H1 (cell line): ENCODE measurements at regions not wholly inside any gene's neighbourhood (a gene's known extent, or its start where the extent isn't known, plus 50 kb on each side); places are given as distances from the start of the nearest gene placed in this dataset.
A peak's percentile ranks its signal among the peaks of the same experiment; 100 is the strongest.

Experiments
- CTCF ChIA-PET: fragments of 300-600 bp; sonication (Branson Sonifier 250); formaldehyde crosslinking; loops from one replicate; lab custom pipeline; 2021; ENCODE audit not compliant: partially characterized antibody; lab: Charles Lee
- POLR2A ChIA-PET: fragments of 300-600 bp; sonication (Branson Sonifier 250); formaldehyde crosslinking; loops from one replicate; lab custom pipeline; 2021; ENCODE audit warnings: inconsistent platforms; ENCODE audit not compliant: partially characterized antibody; lab: Charles Lee
- DNase-seq, 2 experiments: peaks; one replicate each; pipeline versions ENCODE4 v3.0.0 to v3.0.0-alpha.2; 2010 to 2022; ENCODE audit warnings: low spot score in 2 of 2, low read depth in 1 of 2, mixed read lengths in 1 of 2
- FAIRE-seq: peaks from 2 replicates; lab custom pipeline; 2011; peaks lifted over from hg19 to GRCh38; lab: Jason Lieb, UNC
- H2AFZ ChIP-seq: 2 replicates; pipeline ENCODE4 v1.8.1; 2012; ENCODE audit warnings: low read length, inconsistent platforms
- H2AK5ac ChIP-seq: 2 replicates; pipeline ENCODE4 v1.6.1; 2013; ENCODE audit warnings: low read depth, low read length
- H2BK120ac ChIP-seq: replicated peaks from 2 replicates; pipeline ENCODE3; 2013; ENCODE audit warnings: low read depth, low read length, inconsistent platforms
- H2BK12ac ChIP-seq: 2 replicates; pipeline ENCODE4 v1.6.1; 2013; ENCODE audit warnings: low read depth, low read length
- H2BK15ac ChIP-seq: 2 replicates; pipeline ENCODE4 v1.6.1; 2013; ENCODE audit warnings: low read length
- H2BK20ac ChIP-seq: 2 replicates; pipeline ENCODE4 v1.6.1; 2013; ENCODE audit warnings: low read length
- H2BK5ac ChIP-seq: 2 replicates; pipeline ENCODE4 v1.6.1; 2013; ENCODE audit warnings: low read depth, low read length
- H3K14ac ChIP-seq: 2 replicates; pipeline ENCODE4 v1.6.1; 2013; ENCODE audit warnings: inconsistent platforms; ENCODE audit not compliant: insufficient read length
- H3K18ac ChIP-seq: 2 replicates; pipeline ENCODE4 v1.6.1; 2013; ENCODE audit warnings: low read length; ENCODE audit errors: extremely low read depth
- H3K23ac ChIP-seq: 2 replicates; pipeline ENCODE4 v1.6.1; 2013; ENCODE audit warnings: inconsistent platforms; ENCODE audit not compliant: insufficient read length
- H3K23me2 ChIP-seq: 2 replicates; pipeline ENCODE4 v1.6.1; 2013; ENCODE audit warnings: low read depth, low read length
- H3K27ac ChIP-seq: 2 replicates; pipeline ENCODE4 v1.6.1; 2011; ENCODE audit warnings: low read depth, low read length, inconsistent platforms
- H3K27me3 ChIP-seq, 4 experiments: replicated peaks in 1 of 4; 1 replicate in 1 of 4; 2 replicates in 3 of 4; pipeline versions ENCODE4 v1.6.1 to v1.8.1; 2011 to 2013; ENCODE audit warnings: low read length in 3 of 4, mild to moderate bottlenecking in 3 of 4, inconsistent platforms in 2 of 4, mixed read lengths in 2 of 4, moderate library complexity in 1 of 4; ENCODE audit not compliant: control insufficient read depth in 3 of 4, insufficient read depth in 3 of 4; ENCODE audit errors: extremely low read depth in 1 of 4
- H3K36me3 ChIP-seq, 4 experiments: 2 replicates each; pipeline versions ENCODE4 v1.6.1 to v1.8.1; 2011 to 2013; ENCODE audit warnings: mild to moderate bottlenecking in 4 of 4, low read length in 3 of 4, moderate library complexity in 2 of 4, control low read depth in 1 of 4, inconsistent platforms in 1 of 4; ENCODE audit not compliant: insufficient read depth in 4 of 4, control insufficient read depth in 2 of 4
- H3K4ac ChIP-seq: replicated peaks from 2 replicates; pipeline ENCODE3; 2013; ENCODE audit warnings: low read length, low read depth, mixed read lengths, inconsistent platforms; ENCODE audit not compliant: insufficient read length
- H3K4me1 ChIP-seq, 4 experiments: replicated peaks in 1 of 4; 1 replicate in 1 of 4; 2 replicates in 3 of 4; pipeline versions ENCODE4 v1.6.1 to v1.8.1; 2011 to 2013; ENCODE audit warnings: low read length in 3 of 4, inconsistent platforms in 2 of 4, mixed read lengths in 1 of 4; ENCODE audit not compliant: insufficient read depth in 4 of 4, control insufficient read depth in 3 of 4
- H3K4me2 ChIP-seq, 2 experiments: 2 replicates each; pipeline versions ENCODE4 v1.6.1 to v1.8.1; 2011 to 2013; ENCODE audit warnings: low read depth in 2 of 2, low read length in 2 of 2, control low read depth in 1 of 2, inconsistent platforms in 1 of 2, mild to moderate bottlenecking in 1 of 2; ENCODE audit not compliant: insufficient read depth in 1 of 2
- H3K4me3 ChIP-seq, 4 experiments: fragments of 200-600, 300-600 bp in 1 of 4; sonication (generic), shearing (Covaris generic), sonication (Bioruptor Twin) in 1 of 4; 2 replicates each; pipeline versions ENCODE4 v1.5.1 to v1.8.1; 2011 to 2016; ENCODE audit warnings: low read length in 4 of 4, low read depth in 3 of 4, control low read depth in 2 of 4, inconsistent platforms in 2 of 4, mild to moderate bottlenecking in 2 of 4, mixed read lengths in 1 of 4, moderate library complexity in 1 of 4; ENCODE audit not compliant: insufficient read depth in 2 of 4; ENCODE audit errors: extremely low read depth in 1 of 4
- H3K56ac ChIP-seq: replicated peaks from 2 replicates; pipeline ENCODE3; 2013; ENCODE audit warnings: low read depth, mild to moderate bottlenecking, mixed read lengths, low read length, inconsistent platforms; ENCODE audit not compliant: insufficient read length
- H3K79me1 ChIP-seq: 2 replicates; pipeline ENCODE4 v1.6.1; 2013; ENCODE audit warnings: low read depth, low read length, control low read depth
- H3K79me2 ChIP-seq, 2 experiments: 2 replicates each; pipeline versions ENCODE4 v1.6.1 to v1.8.1; 2012 to 2013; ENCODE audit warnings: low read length in 2 of 2, mild to moderate bottlenecking in 2 of 2, inconsistent platforms in 1 of 2; ENCODE audit not compliant: insufficient read depth in 2 of 2, control insufficient read depth in 1 of 2
- H3K9ac ChIP-seq, 4 experiments: replicated peaks in 1 of 4; 1 replicate in 1 of 4; 2 replicates in 3 of 4; pipeline versions ENCODE4 v1.6.1 to v1.8.1; 2011 to 2013; ENCODE audit warnings: low read depth in 3 of 4, low read length in 3 of 4, control low read depth in 2 of 4, mild to moderate bottlenecking in 2 of 4, moderate library complexity in 2 of 4, inconsistent platforms in 1 of 4; ENCODE audit errors: extremely low read depth in 1 of 4
- H3K9me3 ChIP-seq, 2 experiments: 2 replicates each; pipeline versions ENCODE4 v1.6.1 to v1.8.1; 2012 to 2013; ENCODE audit warnings: mild to moderate bottlenecking in 2 of 2, moderate library complexity in 2 of 2, control low read depth in 1 of 2, inconsistent platforms in 1 of 2, low read depth in 1 of 2, low read length in 1 of 2, mixed read lengths in 1 of 2; ENCODE audit not compliant: insufficient read depth in 2 of 2
- H4K20me1 ChIP-seq, 2 experiments: replicated peaks in 1 of 2; 2 replicates each; pipeline versions ENCODE3 to v1.8.1; 2011 to 2013; ENCODE audit warnings: inconsistent platforms in 2 of 2, low read length in 2 of 2, mild to moderate bottlenecking in 1 of 2; ENCODE audit not compliant: insufficient read depth in 2 of 2, control insufficient read depth in 1 of 2
- H4K5ac ChIP-seq: 2 replicates; pipeline ENCODE4 v1.6.1; 2013; ENCODE audit warnings: low read length, low read depth, mixed read lengths, inconsistent platforms; ENCODE audit not compliant: insufficient read length
- H4K8ac ChIP-seq: 2 replicates; pipeline ENCODE4 v1.8.0; 2013; ENCODE audit warnings: mild to moderate bottlenecking, moderate library complexity, low read length, inconsistent platforms; ENCODE audit not compliant: insufficient read depth; ENCODE audit errors: extremely low read depth
- H4K91ac ChIP-seq: replicated peaks from 2 replicates; pipeline ENCODE3; 2013; ENCODE audit warnings: low read length, mixed read lengths, inconsistent platforms; ENCODE audit not compliant: insufficient read length
- RBBP5 ChIP-seq: IDR thresholded peaks from 2 replicates; pipeline ENCODE4 v1.7.1; 2012; ENCODE audit warnings: low read depth, mild to moderate bottlenecking, inconsistent platforms, low read length, moderate library complexity, borderline replicate concordance
- WGBS, 2 experiments: shearing (Covaris generic) in 1 of 2; methylation state at CpG; one replicate each; pipeline versions ENCODE4 v1.1.6 to v1.1.7; 2013 to 2015; ENCODE audit warnings: low lambda C conversion rate in 2 of 2, mixed read lengths in 2 of 2, inconsistent platforms in 1 of 2, low coverage in 1 of 2, missing lambda C conversion rate in 1 of 2; ENCODE audit not compliant: insufficient replicate concordance in 2 of 2, insufficient coverage in 1 of 2, insufficient read length in 1 of 2; ENCODE audit errors: extremely low coverage in 1 of 2, missing lambda C conversion rate in 1 of 2; 5-methylcytosine and 5-hydroxymethylcytosine counted together

DNA sequence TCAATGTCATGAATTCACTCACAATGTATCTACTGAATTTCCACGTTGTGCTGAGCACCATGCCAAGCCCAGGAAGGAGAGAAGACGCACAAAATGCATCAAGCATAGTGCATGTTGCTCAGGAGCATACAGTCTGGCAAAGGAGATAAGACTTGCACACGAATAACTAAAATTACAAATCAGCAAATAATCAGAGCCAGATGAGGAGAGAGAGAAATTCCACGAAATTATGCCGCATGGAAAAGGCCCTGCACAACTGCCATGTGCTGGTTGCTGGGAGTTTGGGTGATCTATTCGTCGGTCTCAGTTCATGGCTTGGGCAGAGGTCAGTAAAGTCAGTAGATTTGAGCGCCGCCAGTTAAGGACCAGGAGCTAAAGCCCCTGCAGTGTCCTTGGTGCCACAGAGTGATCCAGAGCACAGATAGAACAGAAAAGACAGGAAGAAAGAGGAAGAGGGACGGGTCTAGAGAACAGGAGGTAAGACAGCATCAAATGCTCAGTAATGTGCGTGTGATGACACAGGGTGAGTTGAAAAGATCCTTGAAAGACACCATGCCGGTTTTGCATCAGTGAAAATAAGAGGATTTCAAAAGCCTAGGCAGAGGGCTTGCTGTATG lies 55.1 kb upstream of the ZNF281 start:
- DNase-seq (no peak), FAIRE-seq (peak; percentile 24)
- Histone ChIP-seq H3K23me2 (no peaks in the 10 kb centered on the region), H3K18ac (no peak overlapping the region), H3K4ac (no peak overlapping the region), H3K56ac (no peak overlapping the region), H2BK12ac (no peak overlapping the region), H4K91ac (no peak overlapping the region), H2BK120ac (no peak overlapping the region), H3K36me3 (no peaks in the 10 kb centered on the region), H2AK5ac (no peak overlapping the region), H2BK20ac (no peak overlapping the region), H3K27ac (no peak overlapping the region), H2BK15ac (no peak overlapping the region), H3K9ac (no peak overlapping the region), H4K8ac (peak overlapping the region; percentile 28; the same call in 1 of the 2 replicates), H4K20me1 (peaks cover 0 to 2% of the 10 kb centered on the region in 2 experiments), H3K4me3 (no peak overlapping the region), H3K79me2 (no peaks in the 10 kb centered on the region), H3K27me3 (no peaks in the 10 kb centered on the region), H3K79me1 (no peaks in the 10 kb centered on the region), H4K5ac (no peak overlapping the region), H3K4me1 (no peaks in the 10 kb centered on the region), H3K9me3 (no peaks in the 10 kb centered on the region), H3K4me2 (no peak overlapping the region), H3K14ac (no peak overlapping the region), H2AFZ (no peak overlapping the region), H3K23ac (no peak overlapping the region), H2BK5ac (no peak overlapping the region)
- CTCF ChIA-PET: interaction anchor here (1.0 to 1.2 kb wide), 2 partner anchors 9 to 27 kb away, joined by 3 to 4 read pairs; no protein-coding TSS in a partner anchor
- TF ChIP-seq RBBP5: no peak
- POLR2A ChIA-PET: interaction anchor here (0.5 to 0.8 kb wide), 2 partner anchors 16 to 22 kb away, joined by 3 read pairs; no protein-coding TSS in a partner anchor
- 84% methylated on average over 12 of the region's 12 CpGs; no CpG with 5 or more reads in 1 of the 2 experiments for WGBS, 2 experiments
